Left colon (tissue), 2 donors: ENCODE measurements at regions not wholly inside any gene's neighbourhood (a gene's known extent, or its start where the extent isn't known, plus 50 kb on each side); places are given as distances from the start of the nearest gene placed in this dataset.

ENCODE experiments used
- ATAC-seq: fragments of 200-7000 bp; cut with Tn5 transposase; one replicate; pipeline ENCODE4 v1.9.1; 2020; ENCODE audit warnings: mild to moderate bottlenecking, moderate library complexity
- DNase-seq, 2 donors: peaks; one replicate each; pipeline ENCODE4 v3.0.0-alpha.2; 2020
- intact Hi-C, 2 donors: fragments of 100-400 bp; cut with DNase I in 1 of 2; cut with micrococcal nuclease in 1 of 2; formaldehyde crosslinking; loops; one replicate each; pipeline versions ENCODE4 v1.11.2 to v1.14.0; 2022; cut with DNase I, micrococcal nuclease
- donor health status: DM: no; HTN: no; CAD: no.
- donor health status: DM: yes; HTN: yes; CAD: no.

DNA sequence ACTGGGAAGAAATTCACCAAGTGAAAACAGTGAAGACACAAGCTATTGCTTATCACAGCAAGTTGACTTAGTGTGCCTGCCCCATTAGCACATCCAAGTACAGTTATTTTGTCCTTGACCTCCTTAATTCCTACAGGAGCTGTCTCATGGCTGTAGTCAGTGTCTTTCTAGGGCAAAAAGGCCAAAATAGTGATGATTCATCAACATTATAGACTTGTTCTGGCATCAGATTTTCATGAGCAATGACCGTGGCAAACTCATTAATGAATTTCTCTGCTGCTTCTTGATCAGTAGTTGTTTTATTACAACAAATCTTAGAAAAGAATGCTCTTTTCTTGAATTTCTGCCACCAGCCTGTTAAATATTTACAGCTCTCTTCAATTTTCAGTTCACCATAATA, 1169.3 kb upstream of the DDX18 start:
- no peak for ATAC-seq
- intact Hi-C loops = no loop called here
- DNase-seq = no peak

DNA sequence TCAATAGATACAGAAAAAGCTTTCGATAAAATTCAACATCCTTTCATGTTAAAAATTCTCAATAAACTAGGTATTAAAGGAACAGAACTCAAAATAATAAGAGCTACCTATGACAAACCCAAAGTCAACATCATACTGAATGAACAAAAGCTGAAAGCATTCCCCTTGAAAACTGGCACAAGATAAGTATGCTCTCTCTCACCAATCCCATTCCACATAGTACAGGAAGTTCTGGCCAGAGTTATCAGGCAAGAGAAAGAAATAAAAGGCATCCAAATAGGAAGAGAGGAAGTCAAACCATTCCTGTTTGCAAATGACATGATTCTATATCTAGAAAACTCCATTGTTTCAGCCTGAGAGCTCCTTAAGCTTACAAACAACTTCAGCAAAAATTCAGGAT, 1145.8 kb upstream of the DDX18 start:
- DNase-seq (no peak), ATAC-seq (no peak)
- intact Hi-C loops = no loop called here

DNA sequence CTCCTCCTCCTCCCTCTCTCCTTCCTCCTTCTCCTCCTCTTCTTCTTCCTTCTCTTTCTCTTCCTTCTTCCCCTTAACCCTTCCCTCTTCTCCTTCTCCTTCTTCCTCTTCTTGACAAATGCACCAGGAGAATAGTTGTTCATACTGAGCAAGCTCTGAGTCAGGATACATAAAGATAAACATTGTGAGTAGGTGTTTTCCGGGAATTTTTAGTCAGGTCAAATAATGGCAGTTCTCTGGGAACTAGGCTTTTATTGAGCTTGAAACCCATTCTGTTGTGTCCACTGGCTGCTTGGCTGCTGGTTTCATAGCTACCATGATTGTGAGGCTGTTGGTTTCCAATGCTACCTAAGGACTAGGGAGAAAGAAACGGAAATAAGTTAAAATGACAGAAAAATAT, 1144.7 kb upstream of the DDX18 start:
- ATAC-seq (no peak), DNase-seq (no peak)
- intact Hi-C loops = no loop called here

DNA sequence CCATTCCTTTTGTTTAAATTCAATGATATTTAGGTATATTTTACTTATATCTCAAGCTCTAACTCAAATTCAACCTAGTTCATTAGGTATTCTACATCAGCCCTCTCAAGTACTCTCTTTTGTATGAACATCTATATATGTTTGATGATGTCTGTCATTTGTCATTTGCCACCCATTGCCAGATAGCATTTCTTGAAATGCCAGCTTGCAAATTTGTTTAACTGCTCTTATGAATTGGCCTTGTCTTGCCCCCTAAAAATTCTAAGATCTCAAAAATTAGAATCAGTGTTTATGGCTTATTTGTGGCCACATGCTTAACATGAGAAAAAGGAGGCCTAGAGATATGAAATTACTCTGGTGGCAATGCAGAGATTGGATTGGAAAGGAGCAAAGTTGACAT, 1140.3 kb upstream of the DDX18 start:
- intact Hi-C loops = no loop called here
- DNase-seq (no peak), ATAC-seq (no peak)

DNA sequence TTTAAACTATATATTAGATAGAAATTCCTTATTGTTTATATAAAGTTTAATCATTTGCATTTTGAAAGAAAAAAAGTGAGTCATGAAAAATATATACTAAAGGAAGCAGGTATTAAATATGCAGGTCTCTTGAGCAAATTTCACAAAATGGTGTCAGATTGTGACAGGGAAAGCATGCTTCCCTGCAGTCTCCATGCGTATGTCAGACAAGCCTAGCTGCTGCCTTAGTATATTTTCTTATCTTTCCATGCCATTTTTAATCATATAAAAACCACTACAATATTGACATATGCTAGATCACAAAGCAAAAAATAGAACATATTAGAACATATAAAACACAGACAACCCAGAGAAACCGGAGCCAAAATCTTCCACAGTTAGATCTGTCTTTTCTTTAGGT, 1137.7 kb upstream of the DDX18 start:
- ATAC-seq = no peak
- intact Hi-C loops = no loop called here

DNA sequence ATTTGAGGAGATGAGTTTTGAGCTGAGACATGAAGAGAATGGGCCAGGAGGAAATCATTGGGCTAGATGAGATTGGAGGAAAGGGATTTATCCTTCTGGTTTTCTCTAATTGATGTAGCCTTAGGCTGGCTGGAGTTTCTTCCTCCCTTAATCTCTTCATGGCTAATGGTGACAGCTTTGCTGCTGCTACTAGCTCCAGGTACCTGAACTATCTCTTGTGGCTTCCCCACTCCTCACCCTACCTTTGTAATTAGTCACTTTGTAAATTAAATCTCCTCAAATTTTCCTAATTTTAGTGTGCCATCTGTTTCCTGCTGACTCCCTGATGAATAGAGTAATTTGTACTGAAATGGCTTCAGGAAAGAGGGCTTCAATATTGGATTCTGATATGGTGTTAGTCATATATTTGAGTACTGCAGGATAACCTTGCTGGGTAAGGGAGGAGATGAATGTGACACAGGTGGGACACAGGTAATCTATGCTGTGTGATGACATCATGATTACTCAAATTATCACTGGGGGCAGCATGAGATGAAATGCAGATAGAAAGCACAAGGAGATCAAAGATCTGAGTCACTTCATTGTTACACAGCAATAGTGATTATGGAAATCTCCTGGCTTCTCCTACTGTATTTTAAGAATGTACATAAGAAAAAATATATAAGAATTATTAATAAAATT, 1134.1 kb upstream of the DDX18 start:
- DNase-seq = no peak
- ATAC-seq = no peak
- intact Hi-C loops = no loop called here

More for the DNA sequence above, 1137.7 kb upstream of the DDX18 start:
- DNase-seq = no peak

DNA sequence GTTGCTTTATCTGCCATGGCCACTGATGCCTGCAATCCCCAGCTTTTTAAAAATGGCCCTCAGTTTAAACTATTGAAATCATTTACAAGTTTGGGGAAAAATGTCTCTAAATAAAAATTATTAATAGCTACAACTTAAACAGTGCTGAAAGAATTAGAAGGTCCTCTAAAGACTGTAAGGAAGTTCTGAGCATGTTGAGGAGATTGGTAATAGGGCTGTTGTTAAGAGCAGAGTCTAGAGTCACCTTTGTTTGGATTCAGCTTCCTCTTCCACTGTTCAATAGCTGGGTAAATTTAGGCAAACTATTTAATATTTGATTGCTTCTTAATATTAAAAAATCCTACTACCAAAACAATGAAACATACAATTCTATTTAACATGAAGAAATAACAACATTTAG, 1127.1 kb upstream of the DDX18 start:
- intact Hi-C loops = no loop called here
- no peak for ATAC-seq
- DNase-seq = no peak

DNA sequence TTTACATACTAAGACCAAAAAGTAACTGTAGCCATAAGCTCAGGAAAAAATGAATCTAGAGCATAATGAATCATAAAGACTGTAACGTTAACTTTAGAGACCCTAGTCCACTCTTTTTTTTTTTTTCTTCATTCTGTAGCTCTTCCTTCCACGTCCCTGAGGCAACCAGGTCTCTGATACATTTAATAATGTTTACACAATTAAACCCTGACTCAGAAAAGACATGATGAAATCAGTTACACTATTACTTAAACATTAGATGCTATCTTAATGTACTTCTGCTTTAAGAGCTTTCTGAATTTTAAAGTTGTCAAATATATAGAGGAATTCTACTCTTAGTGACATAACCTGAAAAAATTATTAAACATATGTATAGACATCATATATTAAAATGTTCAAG, 1121.5 kb upstream of the DDX18 start:
- DNase-seq = no peak
- intact Hi-C loops = no loop called here
- no peak for ATAC-seq

DNA sequence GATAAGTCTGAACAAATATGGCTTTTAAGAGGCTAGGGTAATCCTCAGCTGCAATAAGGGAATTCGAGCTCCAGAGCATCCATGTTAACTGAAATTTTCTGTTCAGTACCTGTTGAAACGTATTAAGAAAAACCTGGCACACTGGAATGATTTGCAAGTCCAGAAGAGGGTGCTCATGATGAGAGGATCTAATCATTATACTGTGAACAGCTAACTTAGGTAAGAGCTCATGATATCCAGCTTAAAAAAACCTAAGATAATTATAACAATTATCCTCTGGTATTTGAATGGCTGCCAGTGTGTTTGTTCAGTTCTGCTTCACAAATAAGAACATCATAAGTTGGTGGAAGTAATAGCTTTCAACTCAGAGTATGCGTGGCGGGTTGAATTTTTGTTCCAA, 1118.3 kb upstream of the DDX18 start:
- intact Hi-C loops = no loop called here
- ATAC-seq (no peak), DNase-seq (no peak)

DNA sequence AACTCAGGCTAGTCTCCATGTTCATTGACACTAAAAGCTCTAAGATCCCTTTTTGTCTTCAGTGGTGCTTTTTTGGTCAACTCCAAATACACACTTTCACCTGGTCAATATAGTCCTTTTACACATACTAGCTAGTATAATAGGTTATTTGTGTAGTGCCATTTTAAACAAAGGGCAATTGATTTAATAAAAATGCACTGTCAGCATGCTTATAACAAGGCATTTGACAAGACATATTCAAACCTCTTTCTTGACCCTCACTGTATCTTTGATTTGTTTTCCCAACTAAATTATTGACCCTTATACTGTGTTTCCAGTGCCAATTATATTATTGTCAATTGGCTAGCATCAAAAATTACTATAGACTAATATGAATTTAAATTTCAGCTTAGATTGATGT, 1117.6 kb upstream of the DDX18 start:
- DNase-seq = no peak
- ATAC-seq = no peak
- intact Hi-C loops = no loop called here

DNA sequence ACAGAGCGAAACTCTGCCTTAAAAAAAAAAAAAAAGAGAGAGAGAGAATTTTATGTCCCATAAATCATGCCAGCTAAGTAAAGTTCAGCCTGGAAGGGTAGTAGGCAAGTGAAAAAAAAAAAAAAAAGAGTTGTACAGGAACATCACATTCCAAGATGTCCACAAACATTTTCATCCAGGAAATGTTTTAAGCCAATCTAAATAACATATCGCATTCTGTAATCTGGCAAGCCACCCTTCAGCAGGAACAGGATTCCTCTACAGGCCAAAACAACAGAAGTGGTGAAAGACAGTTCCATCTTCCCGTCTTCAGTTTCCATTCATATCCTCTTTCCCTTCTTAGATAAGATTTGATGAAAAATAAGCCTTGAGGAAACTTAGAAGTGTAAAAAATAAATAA, 1108.1 kb upstream of the DDX18 start:
- intact Hi-C loops = no loop called here
- DNase-seq (no peak), ATAC-seq (no peak)

DNA sequence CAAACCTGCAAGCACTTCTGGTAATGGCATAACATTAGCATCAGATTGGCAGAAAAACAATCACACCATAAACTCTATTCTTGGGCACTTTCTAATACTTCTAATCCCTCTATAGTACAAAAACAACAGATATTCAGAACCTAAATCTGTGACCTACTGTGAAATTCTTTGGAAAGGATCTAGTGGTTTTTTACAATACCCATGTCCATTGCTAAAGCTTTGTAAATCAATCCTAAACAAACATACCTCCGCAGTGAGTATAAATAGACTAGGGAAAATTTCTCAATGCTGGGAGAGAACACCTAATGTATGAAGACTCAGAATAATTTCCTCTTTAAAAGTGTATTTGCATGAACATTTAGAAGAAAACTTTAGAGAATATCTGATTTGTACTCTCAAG, 1098.5 kb upstream of the DDX18 start:
- intact Hi-C loops = no loop called here
- DNase-seq = no peak
- no peak for ATAC-seq

DNA sequence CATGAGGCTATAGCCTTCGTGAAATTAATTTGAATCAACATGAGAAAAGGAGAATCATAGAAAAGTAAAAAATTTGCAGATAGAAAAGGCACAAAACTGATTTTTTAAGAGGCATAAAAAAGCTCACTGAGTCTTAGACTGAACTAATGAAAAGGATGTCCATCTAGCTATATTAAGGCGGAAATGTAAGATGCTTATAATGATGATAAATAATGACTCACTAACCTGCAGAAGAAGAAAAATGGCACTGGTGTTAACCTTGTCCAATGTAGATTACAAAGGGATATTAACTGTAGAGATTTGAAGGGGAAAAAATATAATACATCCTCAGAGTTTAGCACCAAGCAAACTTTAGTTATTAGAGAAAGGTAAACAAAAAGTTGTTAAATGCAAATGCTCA, 1098.0 kb upstream of the DDX18 start:
- DNase-seq (no peak), ATAC-seq (no peak)
- intact Hi-C loops = no loop called here

DNA sequence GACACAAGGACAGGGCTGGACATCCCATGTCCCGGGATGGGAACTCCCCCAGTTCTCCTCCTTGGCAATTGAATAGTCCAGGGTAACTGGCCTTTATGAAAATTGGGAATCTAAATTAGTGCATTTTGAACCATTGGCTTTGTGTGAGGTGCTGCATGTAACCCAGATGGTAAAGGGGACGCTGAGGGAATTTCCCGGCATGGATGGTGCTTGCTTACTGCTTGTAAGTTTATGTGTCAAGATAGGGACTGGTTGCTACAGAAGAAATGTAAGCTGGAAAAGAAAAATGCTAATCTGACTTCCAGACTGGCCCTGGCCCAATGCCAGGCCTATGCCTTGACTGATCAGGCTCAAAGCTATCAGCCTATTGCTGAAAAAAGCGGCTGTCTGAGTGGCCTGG, 1096.7 kb upstream of the DDX18 start:
- ATAC-seq (no peak), DNase-seq (no peak)
- intact Hi-C loops = no loop called here

DNA sequence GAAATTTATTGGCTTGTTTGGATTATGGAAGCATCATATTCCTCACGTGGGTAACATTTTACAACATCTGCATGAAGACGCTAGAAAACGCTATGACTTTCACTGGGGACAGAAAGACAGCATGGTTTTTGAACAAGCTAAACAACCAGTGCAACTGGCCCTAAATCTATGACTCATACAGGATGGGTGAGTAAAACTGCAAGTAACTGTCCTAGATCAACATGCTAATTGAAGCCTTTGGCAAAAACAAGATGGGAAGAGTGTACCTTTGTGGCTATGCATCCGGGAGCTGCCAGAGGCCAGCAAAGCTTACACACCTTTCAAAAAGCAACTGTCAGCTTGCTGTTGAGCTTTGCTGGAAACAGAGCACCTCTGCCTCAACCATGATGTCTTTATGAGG, 1096.0 kb upstream of the DDX18 start:
- intact Hi-C loops = no loop called here
- ATAC-seq (no peak), DNase-seq (no peak)

DNA sequence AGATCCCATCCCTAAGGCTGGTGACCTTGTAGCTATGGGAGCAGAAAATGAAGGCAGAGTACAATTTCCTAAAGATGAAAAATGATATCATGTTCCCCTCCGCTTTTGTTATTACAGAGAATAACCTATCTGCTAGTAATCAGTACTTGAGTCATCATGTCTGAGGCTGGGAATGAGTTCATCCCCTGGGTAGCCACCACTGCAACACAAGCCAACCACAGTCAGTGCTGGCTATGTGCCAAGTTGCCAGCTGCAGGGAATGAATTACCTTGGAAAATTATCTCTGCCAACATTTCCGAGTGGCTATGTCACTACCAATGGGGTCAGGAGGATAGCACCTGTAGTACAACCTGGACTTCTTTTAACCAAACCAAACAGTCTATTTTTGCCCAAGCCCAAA, 1094.7 kb upstream of the DDX18 start:
- ATAC-seq (no peak), DNase-seq (no peak)
- intact Hi-C loops = no loop called here

DNA sequence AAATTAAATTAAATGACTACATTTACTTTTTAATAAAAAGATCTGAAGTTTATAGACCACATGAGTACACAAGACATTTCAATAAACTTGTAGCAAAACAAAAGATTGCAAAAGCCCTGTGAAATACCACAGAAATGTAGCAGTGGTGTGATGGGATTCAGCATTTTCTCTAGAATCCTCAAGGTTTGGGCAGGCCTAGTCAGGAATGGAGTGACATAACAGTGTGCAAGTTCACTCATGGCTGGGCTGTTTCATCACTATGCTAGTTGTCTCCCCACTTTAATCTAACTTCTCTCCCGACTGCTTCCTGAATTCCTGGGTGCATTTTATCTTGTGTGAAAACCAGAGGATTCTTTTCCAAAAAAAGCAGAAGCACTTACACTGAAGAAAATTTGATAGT, 1089.9 kb upstream of the DDX18 start:
- DNase-seq (no peak), ATAC-seq (no peak)
- intact Hi-C loops = no loop called here

DNA sequence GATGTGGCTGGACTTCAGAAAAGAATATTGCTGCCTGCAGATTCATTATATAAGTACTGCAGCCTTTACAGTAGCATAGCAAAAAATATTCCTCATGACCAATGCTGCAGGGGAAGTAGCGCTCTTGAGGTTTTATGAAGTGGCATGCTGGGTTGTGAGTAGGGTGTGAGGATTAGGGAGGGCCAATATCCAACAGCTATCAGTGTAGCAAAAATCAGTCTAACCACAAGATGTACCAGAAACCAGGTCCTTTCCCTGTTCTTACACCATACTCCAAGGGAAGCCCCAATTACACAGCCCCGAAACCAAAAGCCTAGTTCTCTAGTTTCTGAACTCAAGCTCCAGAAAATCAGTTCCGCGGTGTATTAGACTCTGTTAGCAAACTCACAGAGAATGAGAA, 1082.2 kb upstream of the DDX18 start:
- DNase-seq = no peak
- no peak for ATAC-seq
- intact Hi-C loops = no loop called here

DNA sequence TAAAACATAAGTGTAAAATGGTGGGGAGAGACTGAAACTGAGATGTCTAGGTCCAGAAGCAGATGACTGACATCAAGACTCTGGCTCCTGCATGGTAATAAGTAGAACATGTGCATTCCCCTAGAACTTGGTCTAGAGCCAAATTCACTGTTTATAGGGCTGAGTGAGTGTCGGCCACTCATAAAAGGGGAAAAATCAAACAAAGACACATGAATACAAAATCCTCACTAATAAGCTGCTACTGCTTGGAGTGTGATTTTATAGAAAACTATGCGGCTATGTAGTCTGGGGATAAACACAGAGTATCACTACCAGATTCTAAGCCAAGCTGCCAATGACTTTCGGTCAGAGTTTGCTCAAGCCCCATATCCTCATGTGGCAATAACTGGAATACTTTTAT, 1080.8 kb upstream of the DDX18 start:
- DNase-seq (no peak), ATAC-seq (no peak)
- intact Hi-C loops = no loop called here

DNA sequence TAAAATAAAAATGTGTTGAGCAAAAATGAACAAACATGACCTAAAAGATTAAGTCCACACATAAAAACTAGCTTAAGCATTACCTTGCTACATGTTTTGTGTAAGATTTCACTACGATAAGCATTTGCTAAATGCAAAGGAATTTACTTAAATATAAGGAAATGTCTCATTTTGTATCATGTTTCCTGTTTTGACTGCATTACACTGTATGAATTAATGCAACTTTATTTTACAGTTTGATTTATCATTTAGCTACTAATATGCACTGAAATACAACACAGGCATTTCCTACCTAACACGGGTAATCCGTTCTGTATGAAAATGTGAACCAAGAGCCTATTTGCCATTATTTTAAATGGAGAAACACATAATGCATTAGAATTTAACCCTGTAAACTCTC, 1076.5 kb upstream of the DDX18 start:
- DNase-seq (no peak), ATAC-seq (no peak)
- intact Hi-C loops = no loop called here

DNA sequence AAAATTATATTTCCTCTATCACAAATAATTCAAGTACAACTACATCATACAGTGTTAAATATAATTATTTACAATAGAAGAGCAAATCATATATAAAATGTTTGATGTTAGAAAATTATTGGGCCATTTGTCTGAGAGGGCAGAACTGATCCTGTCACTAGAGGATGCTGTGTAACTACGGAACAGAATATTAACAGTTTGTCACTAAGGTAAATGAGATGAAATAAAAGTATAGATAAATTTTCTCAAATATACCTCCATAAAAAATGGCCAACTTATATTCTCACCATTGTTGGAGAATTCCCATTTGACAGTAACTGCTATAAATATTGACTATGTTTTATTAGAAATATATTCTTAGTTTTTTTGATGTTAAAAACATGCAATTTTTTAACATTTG, 1067.4 kb upstream of the DDX18 start:
- peak; percentile 63 for ATAC-seq
- no peak for DNase-seq
- intact Hi-C loops = no loop called here

DNA sequence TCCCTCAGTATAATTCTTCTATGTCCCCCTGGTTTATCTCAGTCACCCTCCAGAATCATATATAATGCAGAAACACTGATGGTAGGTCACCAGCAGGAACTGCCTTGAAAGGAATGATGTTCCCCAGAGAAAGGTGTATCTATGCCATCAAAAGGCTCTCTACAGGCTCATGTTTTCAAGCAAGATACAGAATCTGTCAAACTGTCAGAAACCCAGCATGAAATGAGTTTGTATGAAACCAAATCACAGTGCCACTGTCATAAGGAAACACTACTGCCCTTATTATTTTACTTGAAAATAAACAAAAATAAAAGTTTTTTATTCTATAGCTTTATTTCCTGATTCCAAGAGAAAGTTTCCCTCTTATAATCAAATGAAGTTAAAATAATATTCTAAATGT, 1064.5 kb upstream of the DDX18 start:
- DNase-seq = no peak
- ATAC-seq = no peak
- intact Hi-C loops = no loop called here
